Stimulated activated CD4-positive, alpha-beta T cell treated with anti-CD3 and anti-CD28 coated beads, Interleukin-4, amount 100 ng/mL, for 48 hours (primary cell): ENCODE measurements at regions not wholly inside any gene's neighbourhood (a gene's known extent, or its start where the extent isn't known, plus 50 kb on each side); places are given as distances from the start of the nearest gene placed in this dataset.
"Not testable (repeated sequence)": the region's sequence is repeated elsewhere in the genome, so short reads cannot be mapped to it uniquely, and the experiment has no call there.

Experiments
- DNase-seq, 2 donors: peaks; one replicate each; pipeline ENCODE4 v3.0.0-alpha.2; 2020; ENCODE audit warnings: low read depth in 2 of 2

DNA sequence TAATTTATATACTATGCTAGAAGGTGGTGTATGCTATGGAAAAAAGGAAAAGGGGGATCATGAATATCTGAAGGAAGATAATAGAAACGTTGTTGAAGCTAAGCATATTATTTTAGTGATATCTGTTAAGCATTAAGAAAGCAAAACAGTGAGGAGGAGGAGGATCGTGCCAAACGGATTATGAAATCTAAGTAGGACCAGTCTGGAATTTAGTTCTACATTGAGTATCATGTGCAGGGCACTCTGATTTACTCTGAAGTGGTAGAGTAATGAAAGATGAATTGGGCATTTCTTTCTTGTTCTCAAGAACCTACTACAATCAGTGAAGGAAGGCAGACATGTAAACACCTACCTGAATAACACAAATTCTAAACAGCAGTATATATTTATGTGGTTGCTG is 195.3 kb downstream of the CYB561 start:
- no peak for DNase-seq

DNA sequence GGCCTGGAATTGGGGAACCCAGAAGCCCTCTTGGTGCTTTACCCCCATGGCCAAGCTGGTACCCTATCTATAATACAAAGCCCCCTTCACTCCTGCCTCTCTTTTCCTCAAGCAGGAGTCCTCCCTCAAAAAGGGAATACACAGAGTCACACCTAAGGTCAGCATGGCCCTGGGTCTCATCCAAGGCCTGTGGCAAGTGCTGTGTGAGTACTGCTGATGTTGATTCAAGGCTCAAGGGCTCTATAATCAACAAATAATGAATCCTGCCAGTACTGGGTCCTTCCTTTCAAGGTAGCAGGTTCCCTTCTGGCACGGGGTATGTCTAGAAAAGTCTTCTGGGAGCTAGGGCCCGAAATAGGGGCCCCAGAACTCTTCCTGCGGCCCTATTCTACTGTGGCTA is 187.3 kb downstream of the CYB561 start:
- no peak for DNase-seq

DNA sequence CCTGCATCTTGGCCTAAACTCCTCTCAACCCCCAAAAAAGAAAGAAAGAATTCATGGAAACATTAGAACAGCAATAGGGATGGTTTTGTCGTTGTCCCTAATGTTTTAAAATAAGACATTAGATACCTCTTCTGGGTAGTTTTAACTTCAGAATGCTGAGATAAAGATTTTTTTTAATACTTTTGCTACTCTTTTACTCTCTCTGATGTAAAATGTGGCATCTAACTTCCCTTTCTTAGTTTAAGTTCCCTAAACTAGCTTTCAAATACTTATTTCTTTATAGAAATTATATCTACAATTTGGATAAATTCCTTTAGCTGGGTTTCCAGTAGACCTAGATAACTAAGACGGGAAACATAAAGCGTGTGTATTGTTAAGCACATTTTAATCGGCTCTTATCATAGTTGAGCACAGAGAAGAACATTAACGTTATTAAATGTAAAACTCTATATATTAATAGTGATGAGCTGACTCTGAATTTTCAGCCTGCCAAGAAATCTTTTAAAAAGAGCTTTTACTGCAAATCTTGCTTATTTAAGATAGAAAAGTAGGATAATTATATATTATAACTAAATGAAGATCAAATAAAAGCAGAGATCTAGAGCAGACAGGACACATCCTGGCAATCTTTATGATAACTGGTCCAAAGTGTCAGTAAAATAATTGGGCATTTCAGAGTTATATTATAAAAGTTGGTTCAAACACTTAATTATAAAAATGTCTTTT is 183.2 kb downstream of the CYB561 start:
- DNase-seq: no peak

DNA sequence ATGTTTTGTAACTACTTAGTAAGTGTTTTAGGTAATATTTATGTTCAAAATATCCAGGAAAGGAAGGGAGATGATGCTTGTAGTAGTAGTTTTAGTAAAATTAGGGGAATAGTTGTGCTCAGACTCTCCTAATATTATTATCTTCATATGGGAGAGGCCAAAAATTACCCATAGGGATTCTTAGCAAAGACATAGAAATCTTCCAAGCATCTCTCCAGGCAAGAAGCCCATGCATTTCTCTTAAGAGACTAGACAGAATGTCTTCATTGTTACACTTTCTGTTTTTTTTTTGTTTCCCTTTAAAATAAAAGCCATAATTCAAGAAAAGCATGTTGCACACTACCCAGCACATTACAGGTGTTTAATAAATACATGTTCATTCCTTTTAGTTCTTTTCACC is 180.6 kb downstream of the CYB561 start:
- DNase-seq: no peak

DNA sequence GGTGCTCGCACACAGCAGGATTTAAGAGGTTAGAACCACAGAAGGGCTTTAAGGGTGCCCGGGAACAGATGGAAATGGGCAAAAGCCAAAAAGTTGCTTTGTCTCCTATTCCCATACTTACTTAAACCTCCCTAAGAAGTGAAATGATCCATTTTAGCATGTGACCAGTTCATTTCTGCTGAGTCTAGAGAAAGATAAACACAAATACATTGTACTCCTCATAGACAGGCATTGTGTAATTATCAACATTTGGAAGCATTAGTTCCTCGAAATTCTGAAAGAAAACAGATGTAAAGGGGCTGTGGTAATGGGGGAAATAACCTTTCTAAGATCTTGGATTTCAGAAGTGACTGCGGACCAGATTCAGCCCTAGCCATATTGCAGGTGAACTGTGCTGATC is 178.3 kb downstream of the CYB561 start:
- no peak for DNase-seq

DNA sequence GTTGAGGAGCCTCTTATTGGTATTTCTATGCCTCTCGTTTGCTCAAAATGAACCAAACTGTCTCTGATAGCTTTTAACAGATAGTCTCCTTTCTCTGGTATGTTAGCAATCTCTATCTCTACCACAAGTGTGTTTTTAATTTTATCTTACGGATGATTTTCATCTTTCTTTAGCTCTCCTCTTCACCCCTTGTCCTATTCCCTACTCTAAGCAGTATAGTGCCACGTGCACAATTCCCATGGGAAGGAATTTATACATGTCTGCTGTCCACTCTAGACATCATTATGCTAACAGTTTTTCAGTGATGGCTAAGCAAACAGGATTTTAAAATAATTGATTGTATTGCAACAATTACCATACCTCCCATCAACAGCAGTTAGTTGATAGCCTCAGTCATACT is 177.3 kb downstream of the CYB561 start:
- DNase-seq: no peak

DNA sequence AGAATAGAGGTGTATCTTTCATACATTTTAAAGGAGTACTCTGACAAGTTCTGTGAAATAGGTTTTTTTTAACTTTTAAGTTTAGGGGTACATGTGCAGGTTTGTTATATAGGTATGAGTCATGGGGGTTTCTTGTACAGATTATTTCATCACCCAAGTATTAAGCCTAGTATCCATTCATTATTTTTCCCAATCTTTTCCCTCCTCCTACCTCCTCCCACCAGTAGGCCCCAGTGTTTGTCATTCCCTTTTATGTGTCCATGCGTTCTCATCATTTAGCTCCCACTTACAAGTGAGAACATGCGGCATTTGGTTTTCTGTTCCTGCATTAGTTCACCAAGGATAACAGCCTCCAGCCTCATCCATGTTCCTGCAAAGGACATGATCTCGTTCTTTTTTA is 175.5 kb downstream of the CYB561 start:
- DNase-seq: no peak

DNA sequence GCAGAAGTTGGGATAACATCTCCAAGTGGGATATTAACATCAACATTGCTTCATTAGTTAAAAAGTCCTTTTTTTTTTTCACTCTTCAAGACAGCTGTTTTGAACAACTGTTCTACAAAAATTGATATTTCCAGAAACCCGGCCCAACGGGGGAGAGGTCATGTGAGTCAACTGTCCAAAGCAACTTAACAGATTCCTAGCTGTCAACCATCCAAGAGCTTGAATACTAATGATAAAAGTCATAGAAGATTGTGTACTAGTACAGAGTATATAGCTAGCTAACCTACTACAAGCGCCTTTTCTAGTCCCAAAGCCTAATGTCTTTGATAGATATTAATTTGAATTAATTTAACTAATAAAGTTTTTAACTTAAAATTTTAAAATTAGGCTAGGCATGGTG is 172.0 kb downstream of the CYB561 start:
- no peak for DNase-seq

DNA sequence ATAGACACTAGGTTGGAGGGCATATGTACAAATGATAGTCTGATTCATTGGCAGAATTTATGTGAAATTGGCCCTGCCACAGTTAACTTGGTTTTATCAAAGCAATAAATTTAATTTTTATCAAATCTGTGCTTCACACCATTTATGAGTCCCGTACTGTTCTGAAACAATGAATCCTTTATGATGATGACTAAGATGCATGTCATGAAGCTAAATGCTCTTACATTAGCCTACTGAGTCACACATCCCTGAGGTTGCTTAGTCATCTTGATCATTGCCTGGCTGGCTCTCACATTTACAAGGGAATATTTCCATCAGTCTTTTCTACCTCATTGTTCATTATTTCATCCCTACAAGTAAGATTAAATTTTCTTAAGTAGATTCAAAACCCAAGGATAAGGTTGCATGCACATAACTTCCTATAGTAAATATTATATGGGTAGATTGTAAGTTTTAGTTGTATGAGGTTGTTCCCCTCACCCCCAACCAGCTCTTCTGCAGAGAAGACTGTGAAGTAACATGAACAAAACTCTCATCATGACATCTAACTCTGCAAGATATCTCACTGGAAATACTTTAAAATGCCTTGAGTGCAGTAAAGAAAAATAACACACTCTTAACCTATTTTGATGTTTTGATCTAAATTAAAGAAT is 170.7 kb downstream of the CYB561 start:
- DNase-seq: peak in 1 of 2 donors; percentile 8

DNA sequence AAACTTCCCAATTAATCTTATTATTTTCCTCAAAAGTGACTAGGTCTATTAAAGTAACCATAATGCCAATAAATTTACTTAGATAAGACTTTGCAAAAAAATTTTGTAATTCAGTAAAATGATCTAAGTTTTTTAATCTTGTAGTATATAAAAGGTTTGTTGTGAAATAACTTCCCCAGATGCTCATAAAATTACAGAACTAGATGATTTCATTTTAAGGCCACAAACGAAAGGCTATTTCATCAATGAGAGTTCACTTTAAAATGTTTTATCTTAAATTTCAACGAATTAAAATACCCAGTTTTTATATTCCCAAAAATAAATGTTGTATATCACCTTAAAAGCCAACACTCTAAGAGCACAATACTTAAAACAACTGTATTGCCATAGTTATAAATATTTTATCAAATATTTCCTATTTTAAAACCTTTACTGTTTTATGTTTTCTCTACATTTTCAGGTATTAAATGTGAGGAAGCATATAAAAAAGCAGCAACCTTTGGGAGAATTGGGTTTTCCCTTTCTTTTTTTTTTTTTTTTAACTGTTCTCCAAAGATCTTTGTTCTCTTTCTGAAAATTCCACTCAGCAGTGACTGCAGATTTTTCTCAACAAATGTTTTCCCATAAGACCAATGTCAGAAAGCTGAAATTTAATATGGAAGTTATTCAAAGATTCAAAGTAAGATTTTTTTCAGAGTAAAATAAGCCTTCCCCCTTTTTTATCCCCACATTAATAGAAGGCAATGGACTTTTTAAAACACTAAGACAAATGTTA is 169.9 kb downstream of the CYB561 start:
- no peak for DNase-seq

DNA sequence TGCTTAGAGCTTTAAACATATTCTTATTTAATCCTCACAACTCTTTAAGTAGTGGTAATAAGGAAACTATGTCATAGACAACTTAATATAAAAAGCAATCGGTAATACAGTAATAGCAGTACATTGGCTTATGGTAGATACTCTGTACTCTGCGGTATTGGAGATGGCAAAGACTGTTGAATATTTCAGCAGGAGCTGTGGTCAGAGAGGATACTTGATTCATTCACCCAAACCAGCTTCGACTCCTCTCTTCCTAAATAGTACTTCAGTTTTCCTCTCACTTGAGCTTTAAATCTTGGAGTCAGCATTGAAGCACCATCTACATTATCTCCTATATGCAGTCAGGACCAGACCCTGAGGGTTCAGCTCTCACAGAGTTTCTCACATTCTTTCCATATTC is 169.3 kb downstream of the CYB561 start:
- DNase-seq: no peak

DNA sequence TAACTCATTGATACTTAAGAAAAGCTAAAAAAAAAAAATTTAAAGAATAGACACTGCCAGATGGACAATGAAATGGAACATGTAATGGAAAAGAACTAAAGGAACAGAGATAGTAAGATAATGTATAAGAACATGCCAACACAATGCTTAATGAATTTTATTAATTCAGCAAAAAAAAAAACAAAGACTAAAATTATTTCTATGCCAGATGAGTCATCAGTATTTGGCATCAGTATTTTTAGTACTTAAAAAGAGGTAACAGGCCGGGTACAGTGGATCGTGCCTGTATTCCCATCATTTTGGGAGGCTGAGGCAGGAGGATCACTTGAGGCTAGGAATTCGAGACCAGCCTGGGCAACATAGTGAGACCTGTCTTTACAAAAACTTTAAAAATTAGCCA is 168.5 kb downstream of the CYB561 start:
- DNase-seq: no peak

DNA sequence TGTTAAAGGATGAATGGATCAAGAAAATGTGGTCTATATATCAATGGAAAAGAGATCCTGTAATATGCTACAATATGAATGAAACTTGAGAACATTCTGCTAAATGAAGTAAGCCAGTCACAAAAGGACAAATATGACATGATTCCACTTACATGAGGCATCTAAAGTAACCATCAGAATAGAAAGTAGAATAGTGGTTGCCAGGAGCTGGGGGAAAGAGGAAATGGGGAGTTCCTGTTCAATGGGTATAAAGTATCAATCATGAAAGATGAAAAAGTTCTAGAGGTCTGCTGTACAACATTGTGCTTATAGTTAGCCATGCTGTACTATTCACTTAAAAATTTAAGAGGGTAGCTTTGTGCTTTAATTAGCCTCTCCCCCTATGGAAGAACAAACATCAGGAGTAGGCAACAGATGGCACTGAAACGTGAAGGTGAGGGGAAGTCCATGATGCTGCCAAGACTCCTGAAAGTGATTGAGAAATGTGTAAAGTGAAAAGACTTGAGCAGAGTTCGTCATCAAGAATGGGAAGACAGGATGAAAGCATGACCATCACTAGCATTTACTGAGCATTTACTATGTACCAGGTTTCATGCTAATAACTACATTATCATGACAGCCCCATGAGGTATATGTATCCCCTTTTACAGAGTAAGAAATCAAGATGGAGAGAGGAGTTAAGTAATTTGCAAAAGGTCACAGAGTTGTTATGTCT is 167.2 kb downstream of the CYB561 start:
- DNase-seq: no peak

DNA sequence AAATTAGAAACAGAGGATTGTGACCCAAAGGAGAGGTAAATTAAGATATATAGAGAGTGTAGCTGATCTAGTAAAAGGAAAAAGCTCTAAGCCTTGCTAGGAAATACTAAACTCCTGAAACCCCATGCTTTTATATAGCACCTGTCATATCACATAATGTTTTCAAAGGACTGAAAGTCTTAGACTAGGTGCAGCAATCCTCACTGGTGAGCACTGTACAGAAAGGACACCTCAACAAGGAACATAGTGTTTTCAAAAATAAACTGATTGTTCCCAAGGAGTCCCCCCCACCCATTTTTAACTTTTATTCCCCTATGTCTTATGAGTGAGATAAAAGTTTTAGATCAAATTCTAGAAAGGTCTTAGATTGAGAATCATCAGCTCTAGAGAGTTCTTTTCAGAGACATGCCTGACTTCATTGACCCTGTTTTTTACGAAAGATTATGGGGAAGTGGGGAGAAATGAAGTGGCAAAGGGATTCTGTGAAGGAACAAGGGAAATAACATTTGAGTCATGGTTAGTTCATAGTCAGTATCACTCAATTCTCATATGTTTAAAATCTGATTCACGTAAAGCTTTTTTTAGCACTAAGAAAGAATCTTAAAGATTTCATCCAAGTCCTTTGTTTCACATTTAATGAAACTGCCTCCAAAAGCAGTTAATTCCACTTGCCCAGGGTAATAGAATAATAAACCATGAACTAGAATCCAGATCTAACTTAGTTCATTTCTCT is 166.4 kb downstream of the CYB561 start:
- DNase-seq: no peak

DNA sequence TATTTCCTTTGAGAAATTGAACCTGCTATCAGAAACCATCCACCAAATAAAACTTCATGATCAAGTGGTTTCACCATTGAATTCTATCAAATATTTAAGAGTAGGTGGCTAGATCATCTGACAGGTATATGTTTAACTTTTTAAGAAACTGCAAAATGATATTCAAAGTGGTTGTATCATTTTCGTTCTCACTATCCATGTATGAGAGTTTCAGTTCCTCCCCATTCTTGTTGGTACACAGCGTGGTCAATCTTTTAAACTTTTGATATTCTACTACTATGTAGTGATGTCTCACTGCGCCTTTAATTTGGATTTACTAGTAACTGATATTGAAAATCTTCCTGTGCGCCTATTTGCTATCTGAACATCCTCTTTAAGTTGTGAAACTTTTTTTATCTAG is 163.7 kb downstream of the CYB561 start:
- no peak for DNase-seq

DNA sequence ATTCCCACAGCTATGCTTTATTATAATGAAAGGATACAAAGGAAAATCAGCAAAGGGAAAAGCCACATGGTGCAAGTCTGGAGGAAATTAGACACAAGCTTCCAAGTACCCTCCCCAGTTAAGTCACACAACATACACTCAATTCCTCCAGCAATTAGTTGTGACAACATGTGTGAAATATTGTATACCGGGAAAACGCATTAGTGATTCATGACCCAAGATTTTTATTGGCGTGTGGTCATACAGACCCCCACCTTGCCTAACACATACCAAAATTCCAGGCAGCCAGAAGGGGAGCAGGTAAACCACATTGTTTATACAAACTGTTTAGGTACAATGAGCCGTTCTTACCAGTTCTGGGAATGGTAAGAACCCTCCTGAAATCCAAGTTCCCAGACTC is 160.6 kb downstream of the CYB561 start:
- no peak for DNase-seq

DNA sequence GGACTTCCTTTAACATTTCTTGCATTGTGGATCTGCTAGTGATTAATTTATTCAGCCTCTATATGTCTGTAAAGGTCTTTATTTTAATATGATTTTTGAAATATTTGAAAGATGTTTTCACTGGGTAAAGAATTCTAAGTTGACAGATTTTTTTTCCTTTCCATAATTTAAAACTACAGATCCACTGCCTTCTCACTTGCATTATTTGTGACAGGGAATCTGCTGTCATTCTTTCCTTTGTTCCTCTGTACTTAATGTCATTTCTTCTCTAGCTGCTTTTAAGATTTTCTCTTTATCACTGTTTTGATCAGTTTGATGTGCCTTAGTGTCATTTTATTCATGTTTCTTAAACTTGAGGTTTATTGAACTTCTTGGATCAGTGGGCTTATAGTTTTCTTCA is 159.9 kb downstream of the CYB561 start:
- no peak for DNase-seq

DNA sequence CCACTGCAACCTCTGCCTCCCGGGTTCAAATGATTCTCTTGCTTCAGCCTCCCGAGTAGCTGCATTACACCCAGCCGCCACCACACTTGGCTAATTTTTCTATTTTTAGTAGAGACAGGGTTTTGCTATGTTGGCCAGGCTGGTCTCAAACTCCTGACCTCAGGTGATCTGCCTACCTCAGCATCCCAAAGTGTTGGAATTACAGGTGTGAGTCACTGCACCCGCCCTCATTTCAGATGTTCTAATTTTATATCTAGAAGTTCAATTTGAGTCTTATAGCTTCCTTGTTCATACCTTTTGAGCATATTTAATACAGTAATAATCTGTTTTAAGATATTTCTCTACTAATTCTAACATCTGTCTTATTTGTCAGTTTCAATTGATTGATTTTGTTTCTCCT is 159.1 kb downstream of the CYB561 start:
- DNase-seq: not testable (repeated sequence)

DNA sequence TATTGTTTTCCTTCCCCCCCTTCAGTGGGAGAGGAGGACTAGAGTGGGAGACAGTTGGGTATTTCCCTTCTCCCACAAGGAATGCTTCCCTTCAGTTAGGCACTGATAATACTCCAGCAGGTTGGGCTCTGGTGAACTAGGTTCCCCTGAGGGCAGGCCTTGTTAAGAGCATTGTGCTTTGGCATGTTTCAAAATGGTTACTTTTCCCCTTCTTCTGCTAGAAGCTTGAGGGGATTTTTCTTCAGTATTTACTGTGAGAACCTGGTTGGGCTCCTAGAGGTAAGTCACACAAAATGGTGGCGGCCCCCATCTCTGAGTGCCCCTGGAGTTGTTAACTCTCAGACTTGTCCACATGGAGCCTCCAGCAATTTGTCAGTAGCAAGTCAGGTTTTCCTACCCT is 156.2 kb downstream of the CYB561 start:
- no peak for DNase-seq

DNA sequence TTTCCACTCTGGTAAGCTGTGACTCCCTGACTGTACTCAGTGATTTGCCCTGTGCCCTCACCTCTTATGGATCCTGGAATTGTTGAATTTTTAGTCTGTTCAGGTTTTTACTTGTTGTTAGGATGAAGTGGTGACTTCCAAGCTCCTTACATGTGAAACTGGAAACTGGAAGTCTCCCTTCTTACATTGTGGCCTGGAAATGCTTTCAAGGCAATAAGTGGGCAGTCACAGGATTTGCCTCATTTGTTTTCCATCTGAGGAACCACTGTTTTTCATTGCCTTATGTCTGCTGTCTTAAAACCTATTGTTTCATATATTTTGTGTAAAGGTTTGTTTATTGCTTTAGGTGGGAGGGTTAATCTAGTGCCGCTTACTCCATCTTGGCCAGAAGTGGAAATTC is 155.8 kb downstream of the CYB561 start:
- DNase-seq: no peak

DNA sequence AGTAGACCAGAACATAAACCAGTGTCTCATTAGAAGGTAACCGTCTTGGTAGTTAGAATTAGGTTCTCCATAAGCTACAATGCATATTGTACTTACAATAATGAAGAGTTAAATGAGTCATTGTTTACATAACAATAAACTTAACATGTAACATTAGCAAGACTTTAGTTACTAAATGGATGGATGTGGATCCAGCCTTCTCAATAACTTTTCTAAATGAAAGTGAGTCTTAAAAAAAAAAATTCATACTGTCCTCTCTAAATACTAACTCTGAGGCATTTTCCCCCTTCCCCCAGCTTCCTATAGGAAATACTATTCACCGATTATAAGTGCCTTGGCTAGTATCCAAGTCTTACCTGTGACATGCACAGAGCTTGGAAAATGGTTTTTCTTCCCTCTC is 155.3 kb downstream of the CYB561 start:
- no peak for DNase-seq

DNA sequence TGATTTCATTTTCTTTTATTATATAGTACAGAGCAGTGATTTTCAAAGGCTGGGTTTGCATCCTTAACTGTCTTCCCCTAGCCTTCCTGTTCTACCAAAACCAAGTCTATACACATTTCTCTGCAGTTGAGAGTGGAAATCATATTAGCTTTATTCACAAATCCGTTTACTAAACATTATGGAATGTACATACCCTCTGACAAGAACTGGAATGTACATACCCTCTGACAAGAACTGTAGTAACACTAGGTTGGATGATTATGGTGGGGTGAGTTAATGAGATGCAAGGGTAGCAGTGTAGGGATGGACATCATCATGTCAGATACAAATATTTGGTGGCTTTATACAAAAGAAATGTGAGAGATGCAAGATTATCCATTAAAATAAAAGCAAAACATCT is 154.8 kb downstream of the CYB561 start:
- no peak for DNase-seq
